HCT116 (cell line): ENCODE measurements at regions not wholly inside any gene's neighbourhood (a gene's known extent, or its start where the extent isn't known, plus 50 kb on each side); places are given as distances from the start of the nearest gene placed in this dataset.

Source experiments
- ATAC-seq: fragments of 200-7000 bp; cut with Tn5 transposase; 2 replicates; pipeline ENCODE4 v1.9.1; 2020; ENCODE audit warnings: mild to moderate bottlenecking, moderate library complexity
- BruUV-seq: library from RNA; stranded (reverse); fragments of 400-500 nt; replicated peaks from 2 replicates; lab custom pipeline; 2021; lab: Mats Ljungman, UMichigan
- CTCF ChIA-PET: fragments of 300-600 bp; sonication (Branson Sonifier 250); formaldehyde crosslinking; loops from one replicate; lab custom pipeline; 2021; ENCODE audit warnings: antibody characterized with exemption; lab: Charles Lee
- POLR2A ChIA-PET: fragments of 300-600, 350-600 bp; sonication (Branson Sonifier 250); formaldehyde crosslinking; loops from one replicate; lab custom pipeline; 2021; ENCODE audit warnings: antibody characterized with exemption; lab: Charles Lee
- RAD21 ChIA-PET, 2 experiments: fragments of 300-600 bp; sonication (Branson Sonifier 250); formaldehyde crosslinking; loops; one replicate each; lab custom pipeline; 2023; ENCODE audit warnings: low total read pairs in 2 of 2; ENCODE audit not compliant: uncharacterized antibody in 2 of 2, unreplicated experiment in 2 of 2, low non-redundant PET in 1 of 2; lab: Charles Lee
- DNase-seq: peaks from one replicate; pipeline ENCODE4 v3.0.0-alpha.2; 2010; ENCODE audit warnings: low read depth, low spot score
- H2AFZ ChIP-seq: fragments of 200-600 bp; shearing (Covaris generic), sonication (generic); 2 replicates; pipeline ENCODE4 v1.6.1; 2017; ENCODE audit warnings: low read depth, mixed run types, mixed read lengths, antibody characterized with exemption, low read length; ENCODE audit not compliant: poor library complexity, severe bottlenecking
- H3K27ac ChIP-seq: 2 replicates; pipeline ENCODE4 v1.5.1; 2012; ENCODE audit warnings: low read depth, low read length
- H3K27me3 ChIP-seq: fragments of 200-600 bp; sonication (generic); 2 replicates; pipeline ENCODE4 v1.6.1; 2016; ENCODE audit warnings: mixed run types, low read length, mixed read lengths; ENCODE audit not compliant: insufficient read depth
- H3K36me3 ChIP-seq, 2 experiments: fragments of 200-500 bp in 1 of 2; fragments of 200-600 bp in 1 of 2; sonication (Bioruptor generic) in 1 of 2; sonication (generic) in 1 of 2; 2 replicates each; pipeline versions ENCODE4 v1.5.1 to v1.6.1; 2014 to 2016; ENCODE audit warnings: low read length in 2 of 2, inconsistent platforms in 1 of 2, mixed read lengths in 1 of 2, mixed run types in 1 of 2; ENCODE audit not compliant: insufficient read depth in 2 of 2, control insufficient read depth in 1 of 2
- H3K4me1 ChIP-seq, 2 experiments: fragments of 200-600 bp in 1 of 2; sonication (generic) in 1 of 2; 2 replicates each; pipeline versions ENCODE4 v1.5.1 to v1.6.1; 2012 to 2017; ENCODE audit warnings: low read length in 2 of 2, inconsistent platforms in 1 of 2, mild to moderate bottlenecking in 1 of 2, mixed read lengths in 1 of 2, mixed run types in 1 of 2, moderate library complexity in 1 of 2; ENCODE audit not compliant: insufficient read depth in 2 of 2, control insufficient read depth in 1 of 2
- H3K4me2 ChIP-seq: fragments of 200-600 bp; sonication (generic); 2 replicates; pipeline ENCODE4 v1.6.1; 2017; ENCODE audit warnings: mixed run types, low read length, mixed read lengths
- H3K4me3 ChIP-seq, 2 experiments: fragments of 200-600 bp in 1 of 2; sonication (generic) in 1 of 2; replicated peaks in 1 of 2; 2 replicates each; pipeline ENCODE4 v1.5.1; 2011 to 2016; ENCODE audit warnings: low read length in 2 of 2, control low read depth in 1 of 2, low read depth in 1 of 2, mild to moderate bottlenecking in 1 of 2, mixed read lengths in 1 of 2, mixed run types in 1 of 2
- H3K79me2 ChIP-seq: fragments of 200-600 bp; sonication (generic); 2 replicates; pipeline ENCODE4 v1.6.1; 2017; ENCODE audit warnings: mild to moderate bottlenecking, mixed run types, low read length, moderate library complexity, mixed read lengths; ENCODE audit not compliant: insufficient read depth
- H3K9ac ChIP-seq: fragments of 200-600 bp; sonication (generic); 2 replicates; pipeline ENCODE4 v1.6.1; 2016; ENCODE audit warnings: low read length, mixed read lengths
- H3K9me2 ChIP-seq: fragments of 200-600 bp; sonication (generic), shearing (Covaris generic); 2 replicates; pipeline ENCODE4 v1.6.1; 2017; ENCODE audit warnings: mixed run types, mild to moderate bottlenecking, moderate library complexity; ENCODE audit not compliant: insufficient read depth
- H3K9me3 ChIP-seq, 2 experiments: fragments of 200-500 bp in 1 of 2; fragments of 200-600 bp in 1 of 2; sonication (Bioruptor generic) in 1 of 2; sonication (generic) in 1 of 2; 2 replicates each; pipeline ENCODE4 v1.6.1; 2014 to 2017; ENCODE audit warnings: low read length in 2 of 2, mixed read lengths in 2 of 2, inconsistent platforms in 1 of 2, low read depth in 1 of 2, mild to moderate bottlenecking in 1 of 2, mixed run types in 1 of 2, moderate library complexity in 1 of 2; ENCODE audit not compliant: control insufficient read depth in 1 of 2, insufficient read depth in 1 of 2
- H4K20me1 ChIP-seq: fragments of 200-600 bp; sonication (generic), shearing (Covaris generic); 2 replicates; pipeline ENCODE4 v1.6.1; 2017; ENCODE audit warnings: mixed run types, mild to moderate bottlenecking, moderate library complexity; ENCODE audit not compliant: insufficient read depth
- EGR1 ChIP-seq: IDR thresholded peaks from 2 replicates; pipeline ENCODE4 v1.6.1; 2012; ENCODE audit warnings: low read depth
- EZH2phosphoT487 ChIP-seq: fragments of 200-600 bp; IDR thresholded peaks from 2 replicates; pipeline ENCODE4 v1.6.1; 2018; ENCODE audit warnings: antibody characterized with exemption, borderline replicate concordance
- POLR2AphosphoS5 ChIP-seq: IDR thresholded peaks from 2 replicates; pipeline ENCODE4 v1.6.1; 2011; ENCODE audit warnings: mild to moderate bottlenecking, low read depth, low read length, moderate library complexity
- RAD21 ChIP-seq: IDR thresholded peaks from 2 replicates; pipeline ENCODE4 v1.6.1; 2012; ENCODE audit warnings: low read depth, mild to moderate bottlenecking
- SIN3A ChIP-seq: IDR thresholded peaks from 2 replicates; pipeline ENCODE4 v1.6.1; 2012; ENCODE audit warnings: low read depth
- SP1 ChIP-seq: IDR thresholded peaks from 2 replicates; pipeline ENCODE4 v1.6.1; 2012; ENCODE audit warnings: low read depth
- TCF7L2 ChIP-seq: IDR thresholded peaks from 2 replicates; pipeline ENCODE4 v1.7.0; 2011; ENCODE audit warnings: borderline replicate concordance, inconsistent platforms; ENCODE audit not compliant: insufficient read depth, insufficient read length; ENCODE audit errors: extremely low read depth
- YY1 ChIP-seq: IDR thresholded peaks from 2 replicates; pipeline ENCODE4 v1.6.1; 2011; ENCODE audit warnings: low read length, low read depth, moderate library complexity, mild to moderate bottlenecking; ENCODE audit not compliant: insufficient replicate concordance; ENCODE audit errors: extremely low read depth
- intact Hi-C: fragments of 100-400 bp; cut with micrococcal nuclease; formaldehyde crosslinking; loops from 2 replicates; pipeline ENCODE4 v1.10.0; 2022
- TF ChIP-seq, protein P1 (sequence below): IDR thresholded peaks from 2 replicates; pipeline ENCODE4 v1.6.1; 2011; ENCODE audit warnings: mild to moderate bottlenecking, low read length, moderate library complexity; ENCODE audit not compliant: insufficient replicate concordance; ENCODE audit errors: extremely low read depth

DNA sequence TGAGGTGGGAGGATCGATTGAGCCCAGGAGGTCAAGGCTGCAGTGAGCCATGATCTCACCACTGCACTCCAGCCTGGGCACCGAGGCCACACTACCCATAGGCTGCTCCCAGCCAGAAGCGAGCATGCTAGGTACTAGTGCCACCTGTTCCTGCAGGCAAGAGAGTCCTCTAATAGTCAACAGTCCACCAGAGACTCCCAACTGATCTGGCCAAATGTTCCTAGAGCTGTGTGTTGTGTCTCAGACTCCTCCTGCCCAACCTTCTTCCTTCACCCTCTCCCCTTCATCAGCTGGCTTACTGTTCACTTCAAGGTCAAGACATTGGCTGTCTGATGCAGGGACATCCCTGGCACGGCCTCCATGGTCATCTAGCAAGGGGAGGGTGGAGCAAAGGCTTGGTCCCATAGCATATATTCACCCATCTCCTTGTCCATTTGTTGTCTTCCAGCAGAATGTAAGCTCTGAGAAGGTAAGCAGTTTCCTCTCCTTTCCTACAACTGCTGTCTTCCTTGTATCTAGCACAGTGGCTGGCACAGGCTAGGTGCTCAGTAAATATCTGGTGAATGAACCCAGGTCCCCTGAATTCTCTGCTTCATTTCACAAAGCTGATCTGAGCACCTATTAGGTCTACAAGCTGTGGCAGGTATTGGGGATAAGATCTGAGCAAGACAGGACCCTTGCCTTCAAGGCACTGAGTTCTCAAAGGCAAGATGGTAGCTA is 126.2 kb upstream of the SERPIND1 start:
- Histone ChIP-seq H4K20me1 (no peaks in the 10 kb centered on the region), H3K4me2 (no peak overlapping the region), H3K9ac (no peak overlapping the region), H3K4me3 (no peak overlapping the region), H3K36me3 (no peaks in the 10 kb centered on the region), H3K27ac (no peak overlapping the region), H3K9me3 (no peaks in the 10 kb centered on the region), H3K9me2 (no peaks in the 10 kb centered on the region), H3K4me1 (no peaks in the 10 kb centered on the region), H3K27me3 (no peaks in the 10 kb centered on the region), H3K79me2 (no peaks in the 10 kb centered on the region), H2AFZ (no peak overlapping the region)
- DNase-seq: no peak
- CTCF ChIA-PET: no interaction called here
- POLR2A ChIA-PET: no interaction called here
- intact Hi-C loops: no loop called here
- no TSS peak for BruUV-seq
- TF ChIP-seq EZH2phosphoT487 (no peak), SIN3A (no peak), POLR2AphosphoS5 (no peak), TCF7L2 (no peak), RAD21 (no peak)
- no peak for ATAC-seq
- RAD21 ChIA-PET: no interaction called here

DNA sequence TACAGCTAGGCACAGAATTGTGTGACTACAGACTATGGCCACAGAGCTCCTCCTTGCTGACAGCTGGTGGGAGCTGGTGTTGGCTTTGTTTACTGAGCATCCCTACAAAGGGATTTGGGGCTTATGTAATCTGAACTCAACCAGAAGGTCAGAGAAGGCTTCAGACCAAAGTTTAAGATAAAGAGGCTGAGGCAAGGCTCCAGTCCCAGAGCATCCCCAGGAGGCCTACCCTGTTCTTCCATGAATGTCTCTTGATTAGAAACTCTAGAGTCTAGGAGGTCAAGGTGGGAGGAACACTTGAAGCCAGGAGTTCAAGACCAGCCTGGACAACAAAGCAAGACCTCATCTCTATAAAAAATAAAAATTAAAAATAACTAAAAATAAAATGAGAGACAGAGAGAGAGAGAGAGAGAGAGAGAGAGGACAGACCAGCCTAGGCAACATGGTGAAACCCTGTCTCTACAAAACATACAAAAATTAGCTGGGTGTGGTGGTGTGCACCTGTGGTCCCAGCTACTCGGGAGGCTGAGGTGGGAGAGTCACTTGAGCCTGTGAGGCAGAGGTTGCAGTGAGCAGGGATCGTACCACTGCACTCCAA is 125.5 kb upstream of the SERPIND1 start:
- intact Hi-C loops: no loop called here
- Histone ChIP-seq H3K36me3 (no peaks in the 10 kb centered on the region), H3K79me2 (no peaks in the 10 kb centered on the region), H3K4me3 (no peak overlapping the region), H2AFZ (no peak overlapping the region), H3K9me3 (no peaks in the 10 kb centered on the region), H4K20me1 (no peaks in the 10 kb centered on the region), H3K9me2 (no peaks in the 10 kb centered on the region), H3K27me3 (no peaks in the 10 kb centered on the region), H3K27ac (no peak overlapping the region), H3K9ac (no peak overlapping the region), H3K4me1 (no peaks in the 10 kb centered on the region), H3K4me2 (no peak overlapping the region)
- TF ChIP-seq EZH2phosphoT487: no peak
- TF ChIP-seq SP1: no peak
- TF ChIP-seq YY1: no peak
- TF ChIP-seq, protein P1, sequence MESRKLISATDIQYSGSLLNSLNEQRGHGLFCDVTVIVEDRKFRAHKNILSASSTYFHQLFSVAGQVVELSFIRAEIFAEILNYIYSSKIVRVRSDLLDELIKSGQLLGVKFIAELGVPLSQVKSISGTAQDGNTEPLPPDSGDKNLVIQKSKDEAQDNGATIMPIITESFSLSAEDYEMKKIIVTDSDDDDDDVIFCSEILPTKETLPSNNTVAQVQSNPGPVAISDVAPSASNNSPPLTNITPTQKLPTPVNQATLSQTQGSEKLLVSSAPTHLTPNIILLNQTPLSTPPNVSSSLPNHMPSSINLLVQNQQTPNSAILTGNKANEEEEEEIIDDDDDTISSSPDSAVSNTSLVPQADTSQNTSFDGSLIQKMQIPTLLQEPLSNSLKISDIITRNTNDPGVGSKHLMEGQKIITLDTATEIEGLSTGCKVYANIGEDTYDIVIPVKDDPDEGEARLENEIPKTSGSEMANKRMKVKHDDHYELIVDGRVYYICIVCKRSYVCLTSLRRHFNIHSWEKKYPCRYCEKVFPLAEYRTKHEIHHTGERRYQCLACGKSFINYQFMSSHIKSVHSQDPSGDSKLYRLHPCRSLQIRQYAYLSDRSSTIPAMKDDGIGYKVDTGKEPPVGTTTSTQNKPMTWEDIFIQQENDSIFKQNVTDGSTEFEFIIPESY: no peak
- TF ChIP-seq EGR1: no peak
- DNase-seq (no peak), ATAC-seq (no peak)
- BruUV-seq: no TSS peak
- RAD21 ChIA-PET: no interaction called here
- CTCF ChIA-PET: no interaction called here
- POLR2A ChIA-PET: no interaction called here
